ENCODE measurements at regions not wholly inside any gene's neighbourhood (a gene's known extent, or its start where the extent isn't known, plus 50 kb on each side); places are given as distances from the start of the nearest gene placed in this dataset.

GRCh38 chr14:38880643-38881524, 222.2 kb downstream of the SEC23A start:
- H3K9me2 ChIP-seq (replicated peaks; ENCODE audit: insufficient read depth) = no peaks in the 10 kb centered on the region
- H4K20me1 ChIP-seq (ENCODE audit: insufficient read depth, poor library complexity, severe bottlenecking) = no peaks in the 10 kb centered on the region
- no peak overlapping the region for H3K4me2 ChIP-seq
- no peak for TF ChIP-seq EZH2 (IDR thresholded peaks at IDR 0.05; ENCODE audit: borderline replicate concordance)
- no peak for TF ChIP-seq EZH2phosphoT487 (IDR thresholded peaks at IDR 0.05; ENCODE audit: low read depth, severe bottlenecking, unreplicated experiment)
- no peak for TF ChIP-seq CTCF (IDR thresholded peaks at IDR 0.05; ENCODE audit: poor library complexity)
- H2AFZ ChIP-seq = no peak overlapping the region
- H3K27ac ChIP-seq = no peak overlapping the region
- no peaks in the 10 kb centered on the region for H3K27me3 ChIP-seq
- no peaks in the 10 kb centered on the region for H3K4me1 ChIP-seq (ENCODE audit: insufficient read depth)
- no peaks in the 10 kb centered on the region for H3K36me3 ChIP-seq (replicated peaks; ENCODE audit: insufficient read depth, low read depth)
- no peak overlapping the region for H3K4me3 ChIP-seq
- no peaks in the 10 kb centered on the region for H3K9me3 ChIP-seq (ENCODE audit: low read depth)
- no peaks in the 10 kb centered on the region for H3K79me2 ChIP-seq
- no peak for DNase-seq (ENCODE audit: low spot score)
- WGBS (ENCODE audit: low lambda C conversion rate, missing lambda C conversion rate) = 57% methylated on average over 3 of the region's 3 CpGs

DNA sequence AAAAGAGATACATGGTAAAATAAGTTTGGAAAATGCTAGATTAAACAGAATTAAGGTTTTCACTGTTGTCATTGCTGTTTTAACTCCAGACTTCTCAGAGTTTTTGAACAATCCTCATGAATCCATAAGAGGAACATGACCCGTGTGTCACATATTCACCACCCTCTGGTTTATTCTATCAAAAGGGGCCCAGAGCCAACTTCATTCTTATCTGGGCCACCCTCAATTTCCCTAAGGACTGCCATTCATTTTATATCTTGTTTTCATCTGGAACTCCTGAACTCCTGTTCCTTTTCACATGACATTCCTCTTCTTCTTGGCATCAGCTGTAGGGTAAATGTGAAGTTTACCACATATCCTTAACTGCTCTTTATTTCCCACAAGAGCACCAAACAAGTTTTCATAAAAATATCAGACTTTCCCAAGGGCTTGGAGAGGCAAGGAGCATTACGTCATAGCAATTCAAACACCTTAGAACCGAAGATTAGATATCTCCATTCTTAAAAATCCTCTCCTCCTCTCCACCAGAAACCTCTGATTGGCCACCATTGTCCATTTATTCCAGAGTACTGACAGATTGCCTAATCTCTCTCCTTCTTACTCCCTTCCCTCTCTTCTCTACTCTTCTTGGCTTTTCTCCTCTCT, 225.2 kb downstream of the SEC23A start:
- H4K20me1 ChIP-seq (ENCODE audit: insufficient read depth, poor library complexity, severe bottlenecking) = no peaks in the 10 kb centered on the region
- no peak overlapping the region for H2AFZ ChIP-seq
- H3K36me3 ChIP-seq (replicated peaks; ENCODE audit: insufficient read depth, low read depth) = no peaks in the 10 kb centered on the region
- WGBS (ENCODE audit: low lambda C conversion rate, missing lambda C conversion rate) = 67% methylated on average over 3 of the region's 3 CpGs
- H3K9me3 ChIP-seq (ENCODE audit: low read depth) = no peaks in the 10 kb centered on the region
- TF ChIP-seq CTCF (IDR thresholded peaks at IDR 0.05; ENCODE audit: poor library complexity) = no peak
- no peak for TF ChIP-seq EZH2 (IDR thresholded peaks at IDR 0.05; ENCODE audit: borderline replicate concordance)
- no peak for TF ChIP-seq EZH2phosphoT487 (IDR thresholded peaks at IDR 0.05; ENCODE audit: low read depth, severe bottlenecking, unreplicated experiment)
- no peaks in the 10 kb centered on the region for H3K4me1 ChIP-seq (ENCODE audit: insufficient read depth)
- no peaks in the 10 kb centered on the region for H3K9me2 ChIP-seq (replicated peaks; ENCODE audit: insufficient read depth)
- no peak for DNase-seq (ENCODE audit: low spot score)
- no peak overlapping the region for H3K27ac ChIP-seq
- H3K4me2 ChIP-seq = no peak overlapping the region
- no peaks in the 10 kb centered on the region for H3K79me2 ChIP-seq
- no peaks in the 10 kb centered on the region for H3K27me3 ChIP-seq
- no peak overlapping the region for H3K4me3 ChIP-seq

GRCh38 chr14:38874721-38875120, 228.3 kb downstream of the SEC23A start:
- H3K9me2 ChIP-seq (replicated peaks; ENCODE audit: insufficient read depth) = no peaks in the 10 kb centered on the region
- DNase-seq (ENCODE audit: low spot score) = no peak
- TF ChIP-seq EZH2 (IDR thresholded peaks at IDR 0.05; ENCODE audit: borderline replicate concordance) (no peak), CTCF (IDR thresholded peaks at IDR 0.05; ENCODE audit: poor library complexity) (no peak), EZH2phosphoT487 (IDR thresholded peaks at IDR 0.05; ENCODE audit: low read depth, severe bottlenecking, unreplicated experiment) (no peak)
- H3K79me2 ChIP-seq = no peaks in the 10 kb centered on the region
- H3K4me2 ChIP-seq = no peak overlapping the region
- no peak overlapping the region for H3K27ac ChIP-seq
- no peaks in the 10 kb centered on the region for H3K9me3 ChIP-seq (ENCODE audit: low read depth)
- H3K27me3 ChIP-seq = no peaks in the 10 kb centered on the region
- WGBS (ENCODE audit: low lambda C conversion rate, missing lambda C conversion rate) = 96% methylated on average over 2 of the region's 2 CpGs
- no peaks in the 10 kb centered on the region for H4K20me1 ChIP-seq (ENCODE audit: insufficient read depth, poor library complexity, severe bottlenecking)
- H3K36me3 ChIP-seq (replicated peaks; ENCODE audit: insufficient read depth, low read depth) = no peaks in the 10 kb centered on the region
- H3K4me3 ChIP-seq = no peak overlapping the region
- no peak overlapping the region for H2AFZ ChIP-seq
- no peaks in the 10 kb centered on the region for H3K4me1 ChIP-seq (ENCODE audit: insufficient read depth)
